ENCODE measurements at regions not wholly inside any gene's neighbourhood (a gene's known extent, or its start where the extent isn't known, plus 50 kb on each side); places are given as distances from the start of the nearest gene placed in this dataset.

DNA sequence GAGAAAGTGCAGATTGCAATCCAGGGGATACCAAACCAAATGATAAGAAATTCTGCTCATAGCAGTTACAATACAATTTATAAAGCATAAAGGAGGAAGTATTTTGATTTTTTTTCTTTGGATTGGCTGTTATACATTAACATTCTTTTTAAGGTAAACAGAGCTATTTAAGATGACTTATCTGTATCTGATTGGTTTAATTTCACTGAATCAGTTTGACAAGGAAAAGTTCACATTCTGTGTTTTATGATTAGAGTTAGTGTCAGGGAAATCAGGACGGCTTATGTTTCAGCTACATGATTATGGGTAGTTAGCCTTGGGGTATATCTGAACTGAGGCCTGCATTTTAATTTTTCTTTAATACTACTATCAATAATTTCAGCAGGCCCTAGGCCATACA lies 360.9 kb downstream of the ARL6IP6 start:
- TF ChIP-seq, protein P1, sequence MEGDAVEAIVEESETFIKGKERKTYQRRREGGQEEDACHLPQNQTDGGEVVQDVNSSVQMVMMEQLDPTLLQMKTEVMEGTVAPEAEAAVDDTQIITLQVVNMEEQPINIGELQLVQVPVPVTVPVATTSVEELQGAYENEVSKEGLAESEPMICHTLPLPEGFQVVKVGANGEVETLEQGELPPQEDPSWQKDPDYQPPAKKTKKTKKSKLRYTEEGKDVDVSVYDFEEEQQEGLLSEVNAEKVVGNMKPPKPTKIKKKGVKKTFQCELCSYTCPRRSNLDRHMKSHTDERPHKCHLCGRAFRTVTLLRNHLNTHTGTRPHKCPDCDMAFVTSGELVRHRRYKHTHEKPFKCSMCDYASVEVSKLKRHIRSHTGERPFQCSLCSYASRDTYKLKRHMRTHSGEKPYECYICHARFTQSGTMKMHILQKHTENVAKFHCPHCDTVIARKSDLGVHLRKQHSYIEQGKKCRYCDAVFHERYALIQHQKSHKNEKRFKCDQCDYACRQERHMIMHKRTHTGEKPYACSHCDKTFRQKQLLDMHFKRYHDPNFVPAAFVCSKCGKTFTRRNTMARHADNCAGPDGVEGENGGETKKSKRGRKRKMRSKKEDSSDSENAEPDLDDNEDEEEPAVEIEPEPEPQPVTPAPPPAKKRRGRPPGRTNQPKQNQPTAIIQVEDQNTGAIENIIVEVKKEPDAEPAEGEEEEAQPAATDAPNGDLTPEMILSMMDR (conservative IDR thresholded peaks at IDR 0.05): no peak
- no peak for TF ChIP-seq ZFX (IDR thresholded peaks at IDR 0.05)
